HG02852 (cell line): ENCODE measurements at regions not wholly inside any gene's neighbourhood (a gene's known extent, or its start where the extent isn't known, plus 50 kb on each side); places are given as distances from the start of the nearest gene placed in this dataset.

Experiments used
- ATAC-seq: cut with Tn5 transposase; IDR thresholded peaks from one replicate; pipeline ENCODE4 v1.9.1; 2021; ENCODE audit warnings: mild to moderate bottlenecking, moderate library complexity; ENCODE audit not compliant: unreplicated experiment

DNA sequence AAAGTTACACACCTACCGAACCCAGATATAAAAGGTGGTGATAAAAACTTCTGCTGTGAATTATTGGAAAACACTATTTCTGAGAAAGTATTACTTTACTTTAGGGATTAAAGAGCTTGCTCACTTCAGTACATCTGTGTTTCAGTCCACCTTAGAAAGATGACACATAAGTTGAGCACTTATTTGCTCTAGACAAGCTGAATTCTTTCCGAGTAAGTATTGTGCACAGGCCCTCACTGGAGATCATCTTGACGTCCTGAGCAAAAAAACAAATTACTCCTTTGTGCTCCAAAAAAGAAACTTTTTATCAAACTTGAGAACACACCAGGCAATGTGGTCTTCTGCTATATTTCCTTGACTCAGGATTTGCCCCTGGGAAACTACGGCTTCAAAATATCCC lies 231.0 kb upstream of the GRAMD2B start:
- no peak for ATAC-seq

DNA sequence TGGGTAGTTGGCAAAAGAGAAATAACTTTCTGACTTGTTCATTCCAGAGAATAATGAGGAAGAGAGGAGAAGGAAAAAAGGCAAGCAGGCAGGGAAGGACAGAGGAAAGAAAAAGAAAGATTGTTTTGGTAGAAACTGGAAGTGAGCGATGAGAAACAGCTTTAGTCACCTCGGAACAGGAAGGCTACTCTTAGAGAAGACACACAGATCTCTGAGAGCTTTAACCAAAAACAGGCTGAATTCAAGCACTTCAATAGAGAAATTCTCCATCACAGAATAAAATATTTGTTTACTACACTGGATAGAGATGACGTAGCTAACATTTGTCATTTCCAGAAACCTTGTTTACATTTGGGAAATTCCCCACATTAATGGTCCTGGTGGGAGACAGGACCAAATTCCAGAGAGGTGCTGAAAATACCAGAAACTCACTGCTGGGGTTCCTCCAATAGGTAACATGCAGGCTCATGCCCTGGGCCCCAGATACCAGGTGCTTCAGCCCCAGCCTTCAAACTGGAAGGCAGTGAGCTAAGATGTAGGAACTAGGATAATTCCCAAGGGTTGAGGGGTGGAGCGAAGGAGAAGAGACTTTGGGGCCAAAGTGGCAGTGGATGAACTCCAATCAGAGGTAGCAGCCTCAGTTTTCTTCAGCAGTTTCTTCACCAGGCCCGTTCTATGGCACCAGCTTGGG lies 227.7 kb upstream of the GRAMD2B start:
- ATAC-seq: no peak

DNA sequence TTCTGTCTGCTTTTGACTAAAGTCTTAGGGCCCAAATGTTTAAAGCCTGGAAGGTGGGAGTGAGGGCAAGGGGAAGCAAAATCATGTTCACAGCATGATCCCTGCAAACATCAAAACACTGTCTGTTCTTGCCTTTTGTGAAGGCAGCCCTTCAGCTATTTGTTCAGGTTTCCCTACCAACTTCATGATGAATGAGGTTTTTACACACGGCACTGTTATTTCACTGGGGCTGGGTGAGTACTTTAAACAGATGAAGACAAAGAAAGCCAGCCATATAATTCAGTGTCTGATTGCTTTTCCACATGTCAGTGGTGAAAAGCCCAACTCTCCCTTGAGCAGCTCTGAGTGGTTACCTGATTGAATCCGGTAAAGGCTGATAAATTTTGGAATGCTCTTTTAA lies 224.7 kb upstream of the GRAMD2B start:
- no peak for ATAC-seq

DNA sequence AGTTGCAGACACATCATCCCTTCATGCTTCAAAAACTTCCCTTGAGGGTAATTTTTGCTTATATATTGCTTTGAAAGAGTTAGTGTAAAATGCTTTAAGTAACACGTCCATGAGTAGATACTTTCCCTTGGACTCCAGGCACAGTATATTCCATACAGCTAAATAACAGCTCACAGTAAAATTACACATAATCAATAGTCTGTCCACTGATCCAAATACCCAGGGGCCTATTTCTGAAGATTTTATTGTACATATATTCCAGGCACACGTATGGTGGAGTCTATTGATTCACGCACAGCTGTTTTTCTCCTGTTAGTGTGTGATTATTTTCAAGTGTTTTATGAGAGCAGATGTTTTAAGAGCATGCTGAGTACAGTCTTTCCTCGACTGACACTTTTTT lies 223.7 kb upstream of the GRAMD2B start:
- no peak for ATAC-seq

DNA sequence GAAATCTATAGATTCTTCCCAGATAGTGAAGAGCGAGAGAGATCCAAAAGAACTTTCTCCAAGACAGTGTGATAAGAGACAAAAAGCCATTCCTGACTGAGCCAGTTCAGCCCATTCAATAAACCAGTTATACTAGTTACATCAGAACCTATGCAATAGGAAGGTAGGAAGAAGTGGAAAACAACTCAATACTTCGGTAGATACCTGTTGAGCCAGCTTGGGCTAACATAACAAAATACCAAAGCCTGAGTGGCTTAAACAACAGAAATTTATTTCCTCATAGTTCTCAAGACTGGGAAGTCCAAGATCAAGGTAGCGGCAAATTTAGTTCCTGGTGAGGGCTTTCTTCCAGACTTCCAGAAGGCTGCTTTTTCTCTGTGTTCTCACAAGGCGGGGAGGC lies 214.5 kb upstream of the GRAMD2B start:
- no peak for ATAC-seq

DNA sequence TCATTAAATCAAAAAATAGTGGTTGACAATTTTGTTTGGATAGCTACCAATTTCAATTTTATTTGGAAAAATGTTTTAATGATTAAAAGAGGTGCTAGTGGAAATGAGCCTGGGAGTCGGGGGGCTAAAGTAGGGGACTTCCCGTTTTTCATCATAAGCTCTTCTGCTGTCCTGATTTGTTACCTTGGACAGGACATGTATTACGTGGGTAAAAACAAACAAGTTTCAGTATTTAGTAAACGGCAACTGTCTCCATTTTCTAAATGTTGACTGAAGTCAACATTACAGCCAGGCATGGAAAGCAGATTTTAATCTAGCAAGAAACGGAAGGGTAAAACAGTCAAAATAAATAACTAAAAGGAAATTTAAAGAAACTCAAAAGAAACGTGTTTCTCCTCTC lies 212.3 kb upstream of the GRAMD2B start:
- no peak for ATAC-seq

DNA sequence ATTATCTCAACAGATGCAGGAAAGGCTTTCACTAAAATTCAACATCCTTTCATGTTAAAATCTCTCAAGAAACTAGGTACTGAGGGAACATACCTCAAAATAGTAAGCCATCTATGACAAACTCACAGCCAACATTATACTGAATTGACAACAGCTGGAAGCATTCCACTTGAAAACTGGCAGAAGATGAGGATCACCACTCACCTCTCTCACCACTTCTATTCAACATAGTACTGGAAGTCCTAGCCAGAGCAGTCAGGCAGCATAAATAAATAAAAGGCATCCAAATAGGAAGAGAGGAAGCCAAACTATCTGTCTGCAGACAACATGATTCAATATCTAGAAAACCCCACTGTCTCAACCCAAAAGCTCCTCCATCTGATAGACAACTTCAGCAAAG lies 203.6 kb upstream of the GRAMD2B start:
- no peak for ATAC-seq

DNA sequence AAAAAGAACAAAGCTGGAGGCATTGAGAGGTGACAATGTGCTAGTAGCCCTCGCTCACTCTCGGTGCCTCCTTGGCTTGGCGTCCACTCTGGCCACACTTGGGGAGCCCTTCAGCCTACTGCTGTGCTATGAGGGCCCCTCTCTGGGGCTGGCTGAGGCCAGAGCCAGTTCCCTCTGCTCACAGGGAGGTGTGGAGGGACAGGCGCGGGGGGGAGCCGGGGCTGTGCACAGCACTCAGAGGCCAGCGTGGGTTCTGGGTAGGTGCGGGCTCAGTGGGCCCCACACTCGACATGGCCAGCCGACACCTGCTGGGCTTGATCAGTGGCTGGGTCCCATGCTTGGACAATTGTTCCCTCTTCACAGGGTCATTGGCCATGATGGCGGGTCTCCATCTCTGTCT lies 202.5 kb upstream of the GRAMD2B start:
- no peak for ATAC-seq

DNA sequence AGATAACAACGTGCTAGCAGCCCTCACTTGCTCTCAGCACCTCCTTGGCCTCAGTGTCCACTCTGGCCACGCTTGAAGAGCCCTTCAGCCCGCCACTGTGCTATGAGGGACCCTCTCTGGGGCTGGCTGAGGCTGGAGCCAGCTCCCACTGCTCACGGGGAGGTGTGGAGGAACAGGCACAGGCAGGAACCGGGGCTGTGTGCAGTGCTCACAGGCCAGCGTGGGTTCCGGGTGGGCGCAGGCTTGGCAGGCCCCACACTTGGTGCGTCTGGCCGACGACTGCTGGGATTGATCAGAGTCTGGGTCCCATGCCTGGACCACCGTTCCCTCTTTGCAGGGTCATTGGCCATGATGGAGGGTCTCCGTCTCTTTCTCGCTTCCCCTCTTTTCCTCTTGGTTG lies 194.3 kb upstream of the GRAMD2B start:
- no peak for ATAC-seq

DNA sequence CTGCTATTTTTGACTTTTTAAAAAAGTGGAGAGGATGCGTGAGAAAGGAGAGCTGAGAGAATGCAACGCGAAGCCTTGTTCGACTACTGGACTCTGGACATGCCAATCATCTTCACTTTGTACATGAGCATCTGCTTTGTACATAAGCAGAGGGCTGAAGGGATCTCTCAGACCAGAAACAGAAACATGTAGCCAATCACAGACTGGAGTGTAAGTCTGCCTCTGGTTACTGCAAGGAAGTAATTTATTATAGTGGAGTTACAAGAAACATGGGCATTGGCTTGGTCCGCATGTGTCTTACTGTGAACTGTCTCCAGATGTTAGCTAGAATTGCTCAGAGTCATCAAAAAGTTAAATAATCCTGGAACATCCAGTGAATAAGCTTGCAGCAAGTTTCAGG lies 190.0 kb upstream of the GRAMD2B start:
- ATAC-seq: no peak

DNA sequence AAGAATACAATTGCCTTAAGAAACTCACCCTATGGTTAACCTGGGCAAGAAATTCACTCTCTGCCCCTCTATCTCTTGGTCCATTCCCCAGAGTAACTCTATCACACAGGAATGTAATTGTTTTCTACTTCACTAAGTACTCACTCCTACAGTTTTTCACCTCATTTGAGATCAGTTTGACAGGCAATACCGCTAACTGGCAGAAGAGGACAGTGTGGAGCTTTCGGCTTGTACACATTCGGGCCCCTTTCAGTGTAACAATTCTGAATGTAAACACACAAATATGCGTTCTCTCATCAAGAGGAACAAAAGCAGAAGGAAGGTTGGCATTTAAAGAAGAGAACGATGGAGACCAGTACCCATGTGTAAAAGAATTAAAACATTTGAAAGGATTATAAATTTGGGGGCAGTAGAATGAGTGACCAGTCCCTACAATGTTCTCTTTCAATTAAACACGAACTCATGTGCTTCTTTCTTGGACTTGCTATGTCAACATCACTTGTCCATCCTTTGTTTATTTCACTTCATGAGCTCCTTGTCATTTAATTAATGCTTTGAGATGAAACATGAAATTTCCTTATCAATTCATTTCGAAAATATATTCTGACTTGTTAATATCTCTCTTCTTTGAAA lies 188.5 kb upstream of the GRAMD2B start:
- ATAC-seq: no peak

DNA sequence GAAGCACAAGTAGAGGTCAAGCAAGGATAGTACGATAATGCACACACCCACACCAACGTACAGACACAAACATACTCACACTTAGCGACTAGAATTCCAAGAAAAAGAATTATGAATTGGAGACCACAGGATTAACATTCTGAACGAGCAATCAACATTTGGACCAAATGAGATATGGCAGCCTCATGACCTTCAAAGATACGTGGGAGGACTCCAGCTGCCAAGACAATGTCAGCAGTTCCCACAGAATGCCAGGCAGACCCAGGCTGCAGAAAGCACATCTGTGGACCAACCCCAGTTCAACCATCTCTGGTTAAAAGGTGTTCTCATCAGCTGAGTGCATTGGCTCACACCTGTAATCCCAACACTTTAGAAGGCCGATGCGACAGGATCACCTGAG lies 187.6 kb upstream of the GRAMD2B start:
- ATAC-seq: no peak

DNA sequence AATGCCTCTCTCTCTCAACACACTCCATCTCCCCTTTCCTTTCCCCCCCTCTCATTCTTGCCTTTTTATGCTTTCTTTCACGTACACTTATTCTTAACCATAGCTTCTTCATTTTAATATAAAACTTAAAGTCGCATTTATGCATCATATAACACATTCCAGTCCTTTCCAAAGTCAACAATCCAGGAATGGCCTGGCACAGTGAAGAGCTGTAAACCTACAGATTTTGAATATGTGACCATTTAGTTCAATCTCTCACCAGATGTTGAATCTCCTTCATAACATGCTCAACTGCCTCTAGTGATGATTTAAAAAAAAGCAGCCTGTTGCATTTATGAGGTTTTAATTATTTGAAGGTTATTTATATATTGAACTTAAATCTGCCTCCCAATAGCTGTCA lies 186.2 kb upstream of the GRAMD2B start:
- no peak for ATAC-seq

DNA sequence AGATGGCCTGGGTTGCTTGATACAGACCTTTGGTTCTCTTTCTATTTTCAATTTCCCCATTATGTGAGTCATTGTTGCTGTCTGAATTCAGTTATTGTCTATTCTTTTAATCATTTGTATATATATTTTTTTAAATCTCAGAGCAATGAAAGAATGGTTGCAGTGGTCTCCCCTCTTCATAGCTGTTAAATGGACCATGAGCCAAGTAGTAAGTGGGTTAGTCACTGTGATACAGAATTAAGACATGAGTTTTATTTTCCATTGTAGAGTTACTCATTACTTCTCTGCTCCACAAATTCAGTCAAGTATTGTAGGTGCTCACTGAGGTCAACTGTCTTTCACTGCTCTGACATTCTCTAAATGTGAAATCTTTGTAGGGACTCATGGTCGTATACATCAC lies 174.6 kb upstream of the GRAMD2B start:
- ATAC-seq: no peak

DNA sequence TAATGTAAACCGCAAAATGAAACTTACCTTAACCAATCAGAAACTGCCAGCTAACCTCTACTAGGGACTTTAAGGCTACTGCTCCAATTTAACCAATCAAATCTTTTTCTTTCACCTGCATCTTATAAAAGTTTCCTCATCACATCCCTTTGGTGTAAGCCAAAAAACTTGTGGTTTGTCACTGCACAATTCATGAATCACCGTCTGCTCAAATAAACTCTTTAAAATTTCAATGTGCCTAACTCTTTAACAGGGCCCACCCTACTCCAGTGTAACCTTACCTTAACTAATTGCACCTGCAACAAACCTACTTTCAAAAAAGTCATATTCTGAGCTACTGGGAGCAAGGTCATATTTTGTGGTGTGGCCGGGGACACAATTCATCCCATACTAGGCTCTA lies 172.2 kb upstream of the GRAMD2B start:
- no peak for ATAC-seq

DNA sequence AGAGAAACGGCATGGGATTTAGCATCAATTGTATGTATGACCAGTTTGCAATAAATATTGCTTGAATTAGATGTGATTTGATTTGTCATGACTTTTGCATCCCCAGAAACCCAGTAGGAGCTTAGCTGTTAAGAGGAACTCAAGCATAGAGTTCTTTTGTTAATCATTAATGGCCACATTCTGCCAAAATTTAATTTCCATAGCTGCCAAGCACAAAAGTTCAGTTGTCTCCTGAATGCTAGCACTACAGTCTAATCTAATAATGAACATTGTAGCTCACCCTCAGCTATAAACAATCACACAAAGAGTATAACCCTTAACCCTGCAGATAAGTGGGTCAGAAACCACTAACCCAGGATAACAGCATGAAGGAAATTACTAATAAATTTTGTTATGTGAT lies 169.8 kb upstream of the GRAMD2B start:
- ATAC-seq: no peak

DNA sequence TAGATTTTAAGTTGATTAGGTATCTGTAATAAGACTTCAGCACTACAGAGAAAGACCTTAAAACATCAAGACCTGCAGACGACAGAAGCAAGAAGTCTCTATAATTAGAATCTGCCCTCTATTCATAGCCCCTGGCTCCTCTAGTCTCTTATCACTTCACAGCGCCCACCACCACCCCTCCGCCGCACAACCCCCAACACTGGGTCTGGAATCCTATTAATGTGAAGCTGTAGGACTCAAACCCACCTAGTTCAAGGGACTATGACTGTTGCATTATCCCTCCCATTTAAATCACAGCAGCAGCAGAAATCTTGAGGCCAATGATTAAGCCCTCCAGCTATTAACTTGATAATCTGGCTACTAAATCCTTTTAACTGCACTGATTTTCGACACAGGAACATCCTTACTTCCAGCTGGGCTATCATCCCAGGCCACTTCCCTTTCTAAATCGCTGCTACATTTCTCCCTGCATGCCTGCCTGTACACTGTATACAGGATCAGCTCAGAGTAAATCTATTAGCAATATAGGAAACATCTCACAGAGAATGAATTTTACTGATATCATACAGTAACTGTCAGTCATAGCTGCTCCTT lies 159.5 kb upstream of the GRAMD2B start:
- no peak for ATAC-seq

DNA sequence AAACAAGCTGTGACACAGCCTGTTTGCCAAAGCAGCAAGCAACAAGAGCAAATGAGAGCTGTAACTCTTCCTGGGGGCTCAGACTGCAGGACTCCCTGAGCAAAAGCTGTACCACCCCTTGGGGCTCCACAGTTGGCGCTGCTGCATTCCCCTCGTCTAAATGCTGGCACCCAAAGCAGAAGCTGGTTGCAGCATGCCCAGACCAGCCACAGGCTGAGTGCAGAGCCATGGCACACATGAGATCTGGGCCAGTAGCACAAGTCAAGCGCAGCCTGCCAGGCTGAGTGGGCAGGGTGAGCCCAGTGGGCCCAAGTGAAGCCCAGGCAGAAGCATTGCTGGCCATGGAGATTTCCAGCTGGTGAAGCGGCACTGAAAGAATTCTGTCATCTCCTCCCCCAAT lies 157.3 kb upstream of the GRAMD2B start:
- ATAC-seq: no peak

DNA sequence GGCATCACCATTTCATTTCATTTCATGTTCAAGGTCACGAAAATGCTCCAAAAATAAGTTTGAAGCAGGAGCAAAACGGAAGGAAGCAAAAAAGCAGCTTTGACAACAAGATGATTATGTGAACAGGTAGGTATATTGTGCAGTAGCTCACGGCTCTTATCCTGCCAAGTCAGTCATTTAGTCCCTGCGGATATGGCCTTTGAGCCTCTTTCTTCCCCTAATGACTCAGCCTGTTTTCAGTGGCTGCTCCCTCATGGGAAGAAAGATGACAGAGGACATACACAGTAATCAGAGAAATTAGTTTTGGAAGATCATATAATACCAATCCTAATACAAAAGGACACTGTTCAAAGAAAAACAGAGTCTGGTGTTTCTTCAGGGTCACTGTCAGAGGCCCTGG lies 155.8 kb upstream of the GRAMD2B start:
- ATAC-seq: no peak

DNA sequence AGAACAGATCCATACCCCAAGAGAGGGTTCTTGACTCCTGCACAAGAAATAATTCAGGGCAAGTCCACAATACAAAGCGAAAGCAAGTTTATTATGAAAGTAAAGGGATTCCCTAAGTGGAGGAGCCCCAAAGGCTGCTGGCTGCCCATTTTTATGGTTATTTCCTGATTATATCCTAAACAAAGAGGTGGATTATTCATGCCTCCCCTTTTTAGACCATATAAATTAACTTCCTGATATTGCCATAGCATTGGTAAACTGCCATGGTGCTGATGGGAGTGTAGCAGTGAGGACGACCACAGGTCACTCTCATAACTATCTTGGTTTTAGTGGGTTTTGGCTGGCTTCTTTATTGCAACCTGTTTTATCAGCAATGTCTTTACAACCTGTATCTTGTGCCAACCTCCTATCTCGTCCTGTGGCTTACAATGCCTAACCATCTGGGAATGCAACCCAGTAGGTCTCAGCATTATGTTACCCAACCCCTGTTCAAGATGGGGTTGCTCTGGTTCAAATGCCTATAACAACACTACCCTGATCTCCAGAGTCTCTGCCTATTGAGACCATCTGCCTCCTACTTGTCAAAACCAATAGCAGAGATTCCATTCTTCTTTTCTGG lies 154.4 kb upstream of the GRAMD2B start:
- no peak for ATAC-seq

DNA sequence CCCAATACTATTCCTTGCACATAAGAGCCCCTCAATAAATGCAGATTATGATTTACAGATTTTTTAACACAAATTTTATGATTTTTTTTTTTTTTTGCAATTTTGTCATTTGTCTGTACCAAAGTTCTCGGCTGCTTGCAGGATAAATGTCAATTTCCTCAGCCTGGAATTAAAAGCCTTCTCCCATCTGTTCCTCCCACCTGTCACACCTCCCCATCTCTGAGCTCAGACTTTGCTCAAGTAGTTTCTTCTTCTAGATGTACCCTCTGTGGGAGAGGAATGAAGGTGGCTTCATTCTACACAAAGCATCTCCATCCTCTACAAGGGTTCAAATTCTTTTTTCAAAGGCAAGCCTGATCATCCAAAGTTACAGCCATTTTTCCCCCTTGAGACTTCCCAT lies 153.7 kb upstream of the GRAMD2B start:
- no peak for ATAC-seq

DNA sequence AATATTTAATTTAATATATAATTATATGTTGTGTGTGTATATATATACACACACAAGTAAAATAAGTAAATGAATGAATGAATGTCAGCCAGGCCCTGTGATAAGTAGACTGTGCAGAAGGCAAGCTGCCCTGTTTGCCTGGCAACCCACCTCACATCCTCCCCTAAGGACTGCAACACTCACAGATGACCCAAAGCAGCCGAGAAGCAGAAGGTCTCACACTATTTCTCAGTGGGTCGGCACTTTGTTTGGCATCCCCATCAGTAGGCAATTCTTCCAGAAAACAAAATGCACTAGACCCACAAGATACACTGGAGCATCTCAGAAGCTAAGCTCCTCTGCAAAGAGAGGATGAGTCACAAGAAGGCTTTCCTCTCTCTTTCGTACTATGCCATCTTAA lies 152.1 kb upstream of the GRAMD2B start:
- no peak for ATAC-seq
